ENCODE measurements at regions not wholly inside any gene's neighbourhood (a gene's known extent, or its start where the extent isn't known, plus 50 kb on each side); places are given as distances from the start of the nearest gene placed in this dataset.

DNA sequence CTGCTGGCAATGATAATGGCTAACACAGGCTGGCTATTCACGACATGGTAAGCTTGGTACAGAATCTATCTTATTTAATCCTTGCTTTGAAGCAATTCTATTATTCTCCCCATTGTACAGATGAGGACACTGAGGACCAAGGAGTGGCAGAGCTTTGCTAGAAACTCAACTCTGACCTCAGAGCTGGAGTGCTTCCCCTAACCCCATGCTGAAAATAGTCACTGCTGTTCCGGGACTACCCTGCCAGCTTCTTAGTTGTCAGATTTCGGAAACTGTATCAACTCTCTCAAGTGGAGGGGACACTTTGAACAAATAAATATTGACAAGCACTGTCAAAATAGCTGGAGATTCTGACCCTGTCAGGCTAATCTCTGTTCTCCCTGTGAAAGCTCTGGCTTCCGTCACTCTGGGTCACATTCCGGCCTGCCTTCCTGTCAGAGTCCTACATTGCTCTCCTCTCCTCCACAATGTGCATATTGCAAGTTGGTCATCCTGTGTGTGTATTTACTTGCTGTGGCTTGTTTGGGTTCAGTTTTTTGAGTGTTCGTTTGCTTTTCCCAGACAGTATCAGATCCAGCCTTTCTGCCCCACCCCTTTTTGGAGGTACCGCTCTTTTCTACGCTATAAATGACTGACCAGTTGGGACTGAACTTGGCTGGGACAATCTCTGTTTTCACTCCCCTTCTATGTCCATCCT lies 134.3 kb upstream of the MAP1B start:
- H3K36me3 ChIP-seq (ENCODE audit: control insufficient read depth, insufficient read depth, low read length), result no peaks in the 10 kb centered on the region
- no peaks in the 10 kb centered on the region for H3K27me3 ChIP-seq (ENCODE audit: control insufficient read depth, insufficient read depth, low read length)
- no peak overlapping the region for H3K4me3 ChIP-seq (ENCODE audit: low read length)
- H3K9ac ChIP-seq (ENCODE audit: low read length), result no peak overlapping the region
- no peaks in the 10 kb centered on the region for H3K4me1 ChIP-seq (ENCODE audit: control insufficient read depth, insufficient read depth, low read length)
- H3K9me3 ChIP-seq (ENCODE audit: control insufficient read depth, low read length), result no peaks in the 10 kb centered on the region

DNA sequence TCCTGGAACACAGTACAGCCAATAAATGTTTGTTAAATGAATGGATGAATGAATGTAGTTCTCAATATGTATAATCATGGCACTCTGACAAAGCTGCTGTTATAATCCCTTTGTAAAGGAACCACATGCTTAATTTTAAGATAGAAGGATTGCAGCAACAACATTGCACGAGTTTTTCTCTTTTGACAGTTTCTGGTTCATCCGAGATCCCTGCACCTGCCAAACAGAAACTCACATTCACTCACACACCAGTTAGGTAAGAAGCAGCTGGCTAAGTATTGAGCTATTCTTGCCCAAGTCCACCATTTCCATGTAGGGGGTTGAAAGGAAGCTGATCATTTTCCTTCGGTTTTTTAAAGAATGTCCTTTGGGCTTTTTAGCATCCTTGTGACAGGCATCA lies 133.7 kb upstream of the MAP1B start:
- Histone ChIP-seq H3K36me3 (ENCODE audit: control insufficient read depth, insufficient read depth, low read length) (no peaks in the 10 kb centered on the region), H3K4me1 (ENCODE audit: control insufficient read depth, insufficient read depth, low read length) (no peaks in the 10 kb centered on the region), H3K9ac (ENCODE audit: low read length) (no peak overlapping the region), H3K4me3 (ENCODE audit: low read length) (no peak overlapping the region), H3K27me3 (ENCODE audit: control insufficient read depth, insufficient read depth, low read length) (no peaks in the 10 kb centered on the region), H3K9me3 (ENCODE audit: control insufficient read depth, low read length) (no peaks in the 10 kb centered on the region)

DNA sequence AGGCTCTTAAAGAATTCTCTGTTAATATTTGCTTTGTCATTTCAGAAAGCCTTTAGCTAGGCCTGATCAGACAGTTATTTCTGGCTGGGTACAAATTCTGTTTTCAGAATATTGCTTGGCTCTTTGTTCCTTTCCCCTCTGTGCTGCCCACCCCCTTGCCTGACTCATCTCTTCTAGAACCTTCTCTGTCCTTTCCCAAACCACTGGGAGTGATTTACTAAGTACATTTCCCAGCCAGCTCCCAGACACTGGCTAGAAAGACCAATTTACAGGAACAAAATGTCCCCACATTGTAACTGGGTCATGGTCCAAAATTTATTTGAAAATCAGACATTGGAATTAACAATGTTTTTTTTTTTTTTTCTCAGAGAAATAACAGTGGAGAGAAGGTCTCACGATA lies 133.1 kb upstream of the MAP1B start:
- H3K4me1 ChIP-seq (ENCODE audit: control insufficient read depth, insufficient read depth, low read length), result no peaks in the 10 kb centered on the region
- no peak overlapping the region for H3K4me3 ChIP-seq (ENCODE audit: low read length)
- H3K27me3 ChIP-seq (ENCODE audit: control insufficient read depth, insufficient read depth, low read length), result no peaks in the 10 kb centered on the region
- H3K9me3 ChIP-seq (ENCODE audit: control insufficient read depth, low read length), result no peaks in the 10 kb centered on the region
- no peaks in the 10 kb centered on the region for H3K36me3 ChIP-seq (ENCODE audit: control insufficient read depth, insufficient read depth, low read length)
- no peak overlapping the region for H3K9ac ChIP-seq (ENCODE audit: low read length)

DNA sequence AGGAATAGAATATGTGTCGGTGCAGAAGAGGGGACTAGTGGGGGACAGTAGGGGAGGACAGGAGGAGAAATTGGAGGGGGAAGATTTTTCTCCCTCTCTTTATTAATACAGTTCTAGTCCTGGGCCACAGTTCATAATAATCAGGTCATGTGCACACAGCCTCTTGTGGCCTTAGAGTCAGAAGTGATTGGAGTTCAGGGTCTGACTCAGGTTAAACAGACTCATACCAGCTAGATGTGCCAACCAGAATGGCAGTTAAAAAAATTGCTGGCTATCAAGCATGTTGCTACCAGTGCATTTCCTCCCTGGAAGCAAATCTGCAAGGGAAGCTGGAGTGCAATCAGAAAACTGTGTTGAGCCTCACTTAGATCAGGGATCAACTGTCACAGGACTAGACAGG lies 132.7 kb upstream of the MAP1B start:
- Histone ChIP-seq H3K4me3 (ENCODE audit: low read length) (no peak overlapping the region), H3K4me1 (ENCODE audit: control insufficient read depth, insufficient read depth, low read length) (no peaks in the 10 kb centered on the region), H3K27me3 (ENCODE audit: control insufficient read depth, insufficient read depth, low read length) (no peaks in the 10 kb centered on the region), H3K36me3 (ENCODE audit: control insufficient read depth, insufficient read depth, low read length) (no peaks in the 10 kb centered on the region), H3K9me3 (ENCODE audit: control insufficient read depth, low read length) (no peaks in the 10 kb centered on the region), H3K9ac (ENCODE audit: low read length) (no peak overlapping the region)

DNA sequence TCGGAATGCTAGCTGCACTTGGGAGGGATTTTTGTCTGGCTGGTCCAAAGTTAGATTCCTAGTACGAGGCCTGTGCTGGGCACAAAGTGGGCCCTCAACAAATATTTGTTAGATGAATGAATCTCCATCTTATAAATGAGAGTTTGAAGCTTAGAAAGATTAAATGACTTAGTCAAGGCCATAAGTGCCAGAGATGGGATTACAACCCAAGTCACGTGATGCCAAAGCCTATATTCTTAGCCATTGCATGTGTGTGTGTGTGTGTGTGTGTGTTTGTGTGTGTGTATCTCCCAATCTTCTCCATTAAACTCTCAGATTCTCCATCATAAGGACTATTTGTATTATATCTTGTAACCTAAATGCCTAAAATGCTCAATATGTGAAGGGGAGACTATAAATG lies 130.8 kb upstream of the MAP1B start:
- no peaks in the 10 kb centered on the region for H3K4me1 ChIP-seq (ENCODE audit: control insufficient read depth, insufficient read depth, low read length)
- no peak overlapping the region for H3K4me3 ChIP-seq (ENCODE audit: low read length)
- H3K9ac ChIP-seq (ENCODE audit: low read length), result no peak overlapping the region
- no peaks in the 10 kb centered on the region for H3K27me3 ChIP-seq (ENCODE audit: control insufficient read depth, insufficient read depth, low read length)
- H3K9me3 ChIP-seq (ENCODE audit: control insufficient read depth, low read length), result no peaks in the 10 kb centered on the region
- H3K36me3 ChIP-seq (ENCODE audit: control insufficient read depth, insufficient read depth, low read length), result no peaks in the 10 kb centered on the region

DNA sequence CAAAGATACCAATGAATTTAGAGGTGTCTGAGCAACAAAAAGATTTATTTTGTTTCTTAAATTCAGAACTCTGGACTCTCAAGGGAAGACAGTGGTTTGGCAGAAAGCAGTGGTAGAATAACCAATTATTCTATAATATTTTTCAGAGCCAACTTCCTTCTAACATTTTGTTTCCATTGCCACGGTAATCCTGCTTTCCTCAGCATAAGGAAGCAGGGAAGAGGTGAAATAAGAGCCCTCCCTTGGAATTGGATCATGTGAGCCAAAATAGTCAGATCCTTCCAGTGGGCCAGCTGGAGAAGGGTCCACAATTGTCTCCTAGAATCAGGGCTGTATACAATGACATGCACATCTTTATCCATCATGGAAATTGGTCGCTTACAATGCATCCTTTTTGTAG lies 130.0 kb upstream of the MAP1B start:
- H3K4me1 ChIP-seq (ENCODE audit: control insufficient read depth, insufficient read depth, low read length), result no peaks in the 10 kb centered on the region
- no peak overlapping the region for H3K4me3 ChIP-seq (ENCODE audit: low read length)
- H3K9ac ChIP-seq (ENCODE audit: low read length), result no peak overlapping the region
- no peaks in the 10 kb centered on the region for H3K27me3 ChIP-seq (ENCODE audit: control insufficient read depth, insufficient read depth, low read length)
- no peaks in the 10 kb centered on the region for H3K36me3 ChIP-seq (ENCODE audit: control insufficient read depth, insufficient read depth, low read length)
- no peaks in the 10 kb centered on the region for H3K9me3 ChIP-seq (ENCODE audit: control insufficient read depth, low read length)

DNA sequence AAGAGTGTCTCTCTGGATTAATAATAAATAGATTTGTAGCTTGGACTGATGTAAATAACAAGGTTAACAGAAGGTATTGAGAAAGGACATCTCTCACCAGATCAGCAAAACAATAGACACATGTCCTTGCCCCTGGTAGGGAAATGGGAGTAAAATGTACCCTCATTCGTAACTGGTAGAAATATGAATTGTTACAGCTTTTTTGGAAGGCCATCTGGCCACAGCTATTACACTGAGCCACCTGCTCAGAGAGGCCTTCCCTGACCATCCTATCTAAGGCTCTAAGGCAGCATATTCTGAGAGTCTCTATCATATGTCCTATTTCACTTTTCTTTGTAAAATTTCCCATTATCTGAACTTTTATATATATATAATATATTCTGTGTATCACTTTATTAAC lies 129.1 kb upstream of the MAP1B start:
- no peaks in the 10 kb centered on the region for H3K4me1 ChIP-seq (ENCODE audit: control insufficient read depth, insufficient read depth, low read length)
- no peaks in the 10 kb centered on the region for H3K9me3 ChIP-seq (ENCODE audit: control insufficient read depth, low read length)
- H3K4me3 ChIP-seq (ENCODE audit: low read length), result no peak overlapping the region
- H3K27me3 ChIP-seq (ENCODE audit: control insufficient read depth, insufficient read depth, low read length), result no peaks in the 10 kb centered on the region
- no peak overlapping the region for H3K9ac ChIP-seq (ENCODE audit: low read length)
- no peaks in the 10 kb centered on the region for H3K36me3 ChIP-seq (ENCODE audit: control insufficient read depth, insufficient read depth, low read length)

DNA sequence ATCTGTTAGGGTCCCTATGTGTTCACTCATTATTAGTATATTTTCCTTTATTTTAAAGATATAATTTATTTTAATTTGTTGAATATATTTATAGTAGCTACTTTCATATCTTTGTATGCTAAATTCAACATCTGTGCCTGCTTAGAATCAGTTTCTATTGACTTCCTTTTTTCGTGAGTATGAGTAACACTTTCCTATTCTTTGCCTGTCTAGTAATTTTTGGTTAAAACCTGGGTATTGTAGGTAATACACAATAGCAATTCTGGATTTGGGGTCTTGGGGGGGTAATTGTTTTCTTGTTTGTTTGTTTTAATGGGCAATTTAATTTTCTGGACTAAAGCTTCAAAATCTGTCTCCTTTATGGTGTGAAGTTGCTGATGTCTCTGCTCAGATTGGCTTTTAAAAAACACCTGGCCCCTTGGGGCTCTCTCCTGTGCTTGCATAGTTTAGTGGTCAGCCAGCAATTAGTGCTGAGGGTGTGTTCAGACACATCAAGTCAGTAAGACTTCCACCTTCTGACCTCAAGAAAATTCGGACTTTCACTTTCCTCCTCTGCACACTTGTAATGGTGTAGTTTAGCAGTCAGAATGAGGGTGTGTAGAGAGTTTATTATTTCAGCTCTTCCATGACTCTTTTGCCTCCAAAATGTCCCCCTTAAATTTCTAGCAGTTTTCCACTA lies 124.4 kb upstream of the MAP1B start:
- no peaks in the 10 kb centered on the region for H3K27me3 ChIP-seq (ENCODE audit: control insufficient read depth, insufficient read depth, low read length)
- no peaks in the 10 kb centered on the region for H3K36me3 ChIP-seq (ENCODE audit: control insufficient read depth, insufficient read depth, low read length)
- H3K9me3 ChIP-seq (ENCODE audit: control insufficient read depth, low read length), result no peaks in the 10 kb centered on the region
- no peak overlapping the region for H3K9ac ChIP-seq (ENCODE audit: low read length)
- no peaks in the 10 kb centered on the region for H3K4me1 ChIP-seq (ENCODE audit: control insufficient read depth, insufficient read depth, low read length)
- no peak overlapping the region for H3K4me3 ChIP-seq (ENCODE audit: low read length)

DNA sequence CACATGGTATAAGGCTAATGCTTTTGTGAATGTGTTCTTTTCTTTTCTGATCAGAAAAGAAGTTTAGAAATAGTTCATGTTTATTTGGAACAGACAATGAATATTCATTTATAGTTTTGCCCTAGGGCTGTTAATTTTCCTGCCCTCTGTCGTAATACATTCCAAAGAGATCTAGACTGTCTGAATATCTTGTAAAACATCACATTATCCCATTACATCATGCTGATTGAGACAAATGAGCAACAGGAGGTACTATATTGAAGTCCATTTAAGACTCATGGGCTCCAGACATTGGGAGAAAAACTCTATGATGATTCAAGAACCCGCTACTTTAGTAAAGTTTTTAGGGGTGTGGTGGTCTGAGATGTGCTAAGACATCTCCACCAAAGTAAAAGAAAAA lies 121.2 kb upstream of the MAP1B start:
- H3K36me3 ChIP-seq (ENCODE audit: control insufficient read depth, insufficient read depth, low read length), result no peaks in the 10 kb centered on the region
- no peak overlapping the region for H3K4me3 ChIP-seq (ENCODE audit: low read length)
- H3K4me1 ChIP-seq (ENCODE audit: control insufficient read depth, insufficient read depth, low read length), result no peaks in the 10 kb centered on the region
- no peaks in the 10 kb centered on the region for H3K27me3 ChIP-seq (ENCODE audit: control insufficient read depth, insufficient read depth, low read length)
- no peak overlapping the region for H3K9ac ChIP-seq (ENCODE audit: low read length)
- H3K9me3 ChIP-seq (ENCODE audit: control insufficient read depth, low read length), result no peaks in the 10 kb centered on the region

DNA sequence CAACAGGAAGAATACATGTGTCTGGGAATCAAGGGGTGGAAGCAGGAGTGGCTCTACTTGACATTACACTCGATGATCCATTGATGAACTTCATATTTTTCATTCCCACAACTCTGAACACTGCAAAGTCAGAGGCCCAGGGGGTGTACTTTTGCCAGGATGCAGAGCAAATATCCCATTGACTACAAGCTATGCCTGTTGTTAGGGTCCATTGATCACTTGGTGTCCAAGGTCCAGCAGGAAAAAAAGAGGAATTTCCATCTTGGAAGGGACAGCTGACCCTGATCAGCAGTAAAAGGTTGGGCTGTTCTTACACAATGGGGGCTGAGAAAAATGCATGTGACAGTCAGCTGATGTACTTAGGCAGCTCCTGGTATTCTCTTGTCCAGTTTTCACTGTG lies 118.5 kb upstream of the MAP1B start:
- H3K27me3 ChIP-seq (ENCODE audit: control insufficient read depth, insufficient read depth, low read length), result no peaks in the 10 kb centered on the region
- no peak overlapping the region for H3K9ac ChIP-seq (ENCODE audit: low read length)
- H3K36me3 ChIP-seq (ENCODE audit: control insufficient read depth, insufficient read depth, low read length), result no peaks in the 10 kb centered on the region
- H3K4me3 ChIP-seq (ENCODE audit: low read length), result no peak overlapping the region
- no peaks in the 10 kb centered on the region for H3K9me3 ChIP-seq (ENCODE audit: control insufficient read depth, low read length)
- H3K4me1 ChIP-seq (ENCODE audit: control insufficient read depth, insufficient read depth, low read length), result no peaks in the 10 kb centered on the region

DNA sequence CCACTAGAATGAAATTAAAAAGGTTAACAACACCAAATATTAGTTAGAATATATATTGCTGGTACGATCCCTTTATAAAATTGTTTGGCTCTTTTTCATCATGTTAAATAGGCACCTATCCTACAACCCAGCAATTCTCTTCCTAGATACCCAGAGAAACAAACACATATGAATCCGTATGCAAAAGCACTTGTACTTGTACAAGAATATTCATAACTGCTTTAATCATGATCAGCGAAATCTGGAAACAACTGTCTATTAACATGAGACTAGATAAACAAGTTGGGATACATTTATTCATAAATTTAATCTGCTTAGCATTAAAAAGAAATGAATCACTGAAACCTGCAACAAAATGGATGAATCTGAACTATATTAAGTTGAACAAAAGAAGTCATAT lies 113.7 kb upstream of the MAP1B start:
- H3K9me3 ChIP-seq (ENCODE audit: control insufficient read depth, low read length), result no peaks in the 10 kb centered on the region
- no peaks in the 10 kb centered on the region for H3K36me3 ChIP-seq (ENCODE audit: control insufficient read depth, insufficient read depth, low read length)

DNA sequence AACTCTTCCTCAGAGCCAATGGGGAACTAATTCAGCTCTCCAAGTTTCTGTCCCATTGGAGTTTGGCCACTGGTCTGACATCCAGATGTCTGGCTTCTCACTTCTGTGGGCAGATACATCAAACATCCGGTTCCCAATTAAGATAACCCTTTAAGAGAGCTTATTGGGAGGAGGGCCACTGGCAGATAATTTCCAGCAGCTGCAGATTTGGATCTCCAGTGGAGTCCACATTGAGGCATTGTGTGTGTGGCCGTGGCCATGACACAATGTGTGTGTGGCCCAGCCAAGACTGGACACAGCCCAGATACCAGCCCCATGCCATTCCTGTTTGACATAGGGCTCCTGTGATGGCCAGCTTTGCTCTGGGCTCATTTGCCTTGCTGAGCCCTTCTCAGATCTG lies 110.5 kb upstream of the MAP1B start:
- Histone ChIP-seq H3K4me1 (ENCODE audit: control insufficient read depth, insufficient read depth, low read length) (no peaks in the 10 kb centered on the region), H3K36me3 (ENCODE audit: control insufficient read depth, insufficient read depth, low read length) (no peaks in the 10 kb centered on the region), H3K9ac (ENCODE audit: low read length) (no peak overlapping the region), H3K27me3 (ENCODE audit: control insufficient read depth, insufficient read depth, low read length) (no peaks in the 10 kb centered on the region), H3K9me3 (ENCODE audit: control insufficient read depth, low read length) (no peaks in the 10 kb centered on the region), H3K4me3 (ENCODE audit: low read length) (no peak overlapping the region)

More for the DNA sequence above, 113.7 kb upstream of the MAP1B start:
- H3K4me3 ChIP-seq (ENCODE audit: low read length), result no peak overlapping the region
- no peaks in the 10 kb centered on the region for H3K4me1 ChIP-seq (ENCODE audit: control insufficient read depth, insufficient read depth, low read length)
- H3K9ac ChIP-seq (ENCODE audit: low read length), result no peak overlapping the region
- H3K27me3 ChIP-seq (ENCODE audit: control insufficient read depth, insufficient read depth, low read length), result no peaks in the 10 kb centered on the region

Data from mucosa of stomach (tissue), 1 donor.